Activated CD4-positive, alpha-beta T cell treated with anti-CD3 and anti-CD28 coated beads, Interleukin-10, Interleukin-2, amounts not matched to agents 100 ng/mL and 50 ng/mL, durations not matched to agents 16 hours and 8 hours (primary cell): ENCODE measurements at regions not wholly inside any gene's neighbourhood (a gene's known extent, or its start where the extent isn't known, plus 50 kb on each side); places are given as distances from the start of the nearest gene placed in this dataset.
A peak's percentile ranks its signal among the peaks of the same experiment; 100 is the strongest.

ENCODE experiments used
- DNase-seq: peaks from one replicate; pipeline ENCODE4 v3.0.0-alpha.2; 2020

GRCh38 chr6:41404182-41404845 is 68.9 kb downstream of the NCR2 start:
- DNase-seq, result no peak

- DNase-seq, result no peak
These were observed 70.7 kb downstream of the NCR2 start for GRCh38 chr6:41405941-41406727.

DNA sequence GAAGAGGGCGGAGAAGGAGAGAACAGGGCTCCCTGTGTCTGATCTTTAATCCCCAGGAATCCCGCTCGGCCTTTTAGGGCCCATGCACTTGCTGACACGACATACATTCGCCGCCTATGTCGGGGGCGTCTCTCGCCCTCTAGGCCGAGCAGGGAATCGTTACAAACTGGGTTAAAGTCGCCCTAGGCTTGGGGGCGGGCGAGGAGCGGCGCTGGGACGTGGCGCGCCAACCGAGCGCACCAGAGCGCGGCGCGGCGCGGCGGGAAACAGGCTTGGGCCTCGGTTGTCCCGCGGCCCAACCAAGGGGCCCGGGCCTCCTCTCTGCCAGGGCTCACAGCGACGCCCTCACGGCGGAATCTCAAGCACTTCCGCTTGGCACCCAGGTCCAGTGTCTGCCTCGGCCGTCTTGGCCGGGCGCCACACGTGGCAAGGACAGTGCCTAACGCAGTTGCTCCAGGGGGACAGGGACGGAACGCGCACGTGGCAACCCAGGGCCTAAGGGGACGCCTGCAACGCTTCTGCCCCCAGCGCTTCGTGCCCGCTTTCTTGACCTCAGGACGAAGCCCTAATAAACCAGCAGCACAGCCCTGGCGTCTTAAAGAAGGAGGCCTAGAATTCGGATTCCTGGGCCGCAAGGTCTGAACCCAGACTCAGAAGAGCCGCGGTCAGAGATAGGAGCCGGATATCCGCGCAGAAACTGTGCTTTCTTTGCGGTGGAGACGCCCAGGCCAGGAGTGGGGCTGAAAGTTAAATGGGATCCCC is 71.5 kb downstream of the NCR2 start:
- no peak for DNase-seq

DNA sequence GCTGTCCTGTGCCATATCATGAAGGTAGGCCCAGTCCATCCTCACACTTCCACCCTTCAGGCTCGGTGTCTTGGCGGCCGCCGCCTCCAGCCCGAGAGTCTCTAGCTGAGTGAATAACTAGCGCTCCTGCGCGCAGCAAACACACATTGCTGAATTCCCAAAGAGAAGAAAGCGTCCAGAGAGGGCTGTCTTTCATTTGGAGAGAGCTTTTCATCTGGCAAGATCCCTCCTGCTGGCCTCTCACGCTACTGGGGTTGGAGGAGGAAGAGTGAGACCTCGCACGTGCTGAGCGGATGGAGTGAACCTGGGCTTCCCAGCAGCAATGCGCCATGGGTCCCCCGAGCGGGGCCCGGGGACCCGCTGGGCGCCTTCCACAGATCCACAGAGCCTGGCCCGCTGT is 73.2 kb downstream of the NCR2 start:
- DNase-seq, result no peak

DNA sequence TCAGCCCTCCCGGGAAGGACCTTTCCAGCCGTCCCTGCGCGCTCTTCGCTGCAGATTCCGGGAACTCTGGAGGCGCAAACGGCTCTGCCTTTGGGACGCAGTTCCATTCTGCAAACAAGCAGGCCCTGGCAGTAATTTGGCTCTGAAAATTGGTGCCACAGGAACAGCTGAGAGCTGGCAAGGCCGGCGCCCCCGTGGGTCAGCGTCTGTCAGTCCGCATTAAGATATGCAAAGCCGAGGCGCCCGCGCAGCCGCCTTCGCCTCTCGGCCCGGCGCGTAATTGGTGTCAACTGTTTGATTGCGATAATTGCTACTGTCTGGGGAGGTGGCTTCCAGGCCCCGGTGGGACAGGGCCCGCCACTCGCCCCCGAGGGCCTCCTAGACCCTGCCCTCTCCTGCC is 73.6 kb downstream of the NCR2 start:
- no peak for DNase-seq

DNA sequence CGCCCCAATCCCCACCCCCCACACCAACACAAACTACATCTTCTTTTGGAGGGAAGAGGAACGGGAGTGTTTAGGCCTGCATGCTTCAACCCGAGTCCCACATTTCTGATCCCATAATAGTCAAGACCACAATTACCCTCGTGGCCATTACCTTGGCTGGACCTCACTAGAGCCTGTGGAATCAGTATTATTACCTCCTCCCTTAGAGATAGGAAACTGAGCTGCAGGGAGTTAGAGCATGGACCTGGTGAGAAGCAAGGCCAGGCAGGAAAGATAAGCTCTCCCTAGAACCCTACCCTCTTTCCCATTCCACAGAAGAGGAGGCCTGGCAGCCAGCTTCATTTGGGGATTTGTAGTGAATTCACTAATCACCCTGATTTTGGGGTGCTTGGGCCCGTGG is 74.1 kb downstream of the NCR2 start:
- no peak for DNase-seq

DNA sequence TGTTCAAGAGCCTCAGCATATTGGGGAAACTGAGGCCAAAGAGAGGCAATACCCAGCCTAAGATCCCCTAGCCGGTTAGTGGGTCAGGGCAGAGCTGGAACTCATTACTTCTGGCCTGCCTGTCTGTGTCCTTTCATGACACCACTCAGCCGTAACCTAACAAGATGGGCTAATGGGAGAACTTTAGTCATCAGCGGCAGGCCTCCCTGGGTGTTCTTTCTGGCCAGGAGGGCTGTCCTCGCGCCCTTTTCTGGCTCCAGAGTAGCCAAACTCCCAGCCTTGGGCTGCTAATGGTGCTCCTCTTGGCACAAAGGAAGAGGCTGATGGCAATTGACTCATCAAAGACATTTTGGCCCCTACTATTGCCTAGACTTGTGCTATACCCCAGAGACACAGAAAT is 76.6 kb downstream of the NCR2 start:
- no peak for DNase-seq

GRCh38 chr6:41413250-41413649 is 77.8 kb downstream of the NCR2 start:
- no peak for DNase-seq

GRCh38 chr6:41416501-41416837 is 81.1 kb downstream of the NCR2 start:
- no peak for DNase-seq

DNA sequence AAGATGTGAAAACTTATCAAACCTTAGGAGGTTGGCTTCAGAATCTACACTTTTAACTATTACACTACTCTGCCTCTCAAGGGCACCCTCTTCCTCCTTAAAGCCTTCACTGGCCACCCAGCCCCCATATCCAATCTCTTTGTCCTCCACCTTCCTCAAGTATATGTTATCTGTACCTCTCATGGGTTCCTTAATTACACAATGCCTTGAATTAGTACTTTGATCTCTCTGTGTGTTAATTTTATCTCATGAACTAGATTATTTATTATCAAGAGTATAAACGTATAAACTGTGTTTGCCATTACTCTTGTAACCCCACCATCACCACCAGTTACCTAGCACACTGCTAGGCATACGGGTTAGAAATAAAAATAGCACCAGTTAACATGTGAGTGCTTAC is 83.3 kb downstream of the NCR2 start:
- DNase-seq, result no peak

GRCh38 chr6:41419385-41419784 is 84.0 kb downstream of the NCR2 start:
- DNase-seq, result no peak

- DNase-seq, result no peak
These were observed 84.8 kb downstream of the NCR2 start for GRCh38 chr6:41420186-41420585.

GRCh38 chr6:41422161-41422560 is 86.8 kb downstream of the NCR2 start:
- no peak for DNase-seq

DNA sequence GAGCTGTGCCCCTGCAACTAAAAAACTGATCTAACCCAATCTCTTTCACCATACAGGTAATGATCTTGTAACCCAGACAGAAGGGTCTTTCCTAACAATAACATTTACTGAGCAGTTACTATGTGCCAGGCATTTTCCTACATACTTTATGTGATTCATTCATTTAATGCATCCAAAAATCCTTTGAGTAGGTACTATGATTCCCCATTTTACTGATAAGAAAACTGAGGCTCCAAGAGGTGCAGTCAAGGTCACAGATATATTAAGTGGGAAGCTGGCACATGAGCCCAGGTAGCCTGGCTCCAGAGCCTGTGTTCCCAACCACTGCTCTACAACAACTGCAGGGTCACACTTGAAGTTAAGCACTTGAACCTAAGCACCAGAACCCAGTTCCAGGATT is 87.6 kb downstream of the NCR2 start:
- no peak for DNase-seq

- DNase-seq, result peak; percentile 78
These were observed 89.1 kb downstream of the NCR2 start for GRCh38 chr6:41424370-41425058.

- DNase-seq, result no peak
These were observed 90.1 kb downstream of the NCR2 start for GRCh38 chr6:41425511-41425910.

- peak; percentile 7 for DNase-seq
These were observed 91.0 kb downstream of the NCR2 start for GRCh38 chr6:41426438-41426851.

DNA sequence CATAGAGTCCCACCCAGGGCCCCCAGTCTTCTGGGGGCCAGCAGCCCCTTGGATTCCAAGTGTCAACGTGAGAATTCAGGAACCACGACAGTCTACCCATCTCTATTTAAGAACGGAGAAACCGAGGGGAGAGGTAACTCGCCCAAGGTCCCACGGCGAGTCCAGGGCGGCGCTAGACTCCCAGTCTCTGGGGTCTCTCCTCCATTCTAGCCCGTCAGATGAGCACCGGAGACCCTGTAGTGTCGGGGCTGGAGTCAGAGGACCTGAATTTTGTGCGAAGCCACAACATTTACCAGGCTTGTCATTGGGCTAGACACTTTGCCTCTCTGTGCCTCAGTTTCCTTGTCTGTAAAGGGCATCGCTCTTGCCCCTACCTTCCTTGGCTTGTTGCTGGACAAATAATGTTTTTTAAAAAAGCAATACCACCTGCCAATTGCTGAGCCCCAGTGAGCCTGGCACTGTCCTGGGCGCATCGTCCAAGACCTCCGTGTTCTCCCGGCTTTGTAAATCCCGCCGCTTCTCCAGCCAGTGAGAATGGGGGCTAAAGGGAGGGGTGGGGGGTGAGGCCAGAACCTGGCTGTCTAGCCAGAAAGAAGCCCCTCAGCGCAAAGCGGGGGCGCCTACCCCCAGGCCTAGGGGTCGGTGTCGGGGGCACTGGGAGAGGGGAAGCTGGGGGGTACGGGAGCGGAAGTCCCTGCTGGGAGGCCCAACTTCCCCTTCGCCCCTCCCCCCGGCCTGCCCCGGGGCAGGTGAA is 91.7 kb downstream of the NCR2 start:
- no peak for DNase-seq

DNA sequence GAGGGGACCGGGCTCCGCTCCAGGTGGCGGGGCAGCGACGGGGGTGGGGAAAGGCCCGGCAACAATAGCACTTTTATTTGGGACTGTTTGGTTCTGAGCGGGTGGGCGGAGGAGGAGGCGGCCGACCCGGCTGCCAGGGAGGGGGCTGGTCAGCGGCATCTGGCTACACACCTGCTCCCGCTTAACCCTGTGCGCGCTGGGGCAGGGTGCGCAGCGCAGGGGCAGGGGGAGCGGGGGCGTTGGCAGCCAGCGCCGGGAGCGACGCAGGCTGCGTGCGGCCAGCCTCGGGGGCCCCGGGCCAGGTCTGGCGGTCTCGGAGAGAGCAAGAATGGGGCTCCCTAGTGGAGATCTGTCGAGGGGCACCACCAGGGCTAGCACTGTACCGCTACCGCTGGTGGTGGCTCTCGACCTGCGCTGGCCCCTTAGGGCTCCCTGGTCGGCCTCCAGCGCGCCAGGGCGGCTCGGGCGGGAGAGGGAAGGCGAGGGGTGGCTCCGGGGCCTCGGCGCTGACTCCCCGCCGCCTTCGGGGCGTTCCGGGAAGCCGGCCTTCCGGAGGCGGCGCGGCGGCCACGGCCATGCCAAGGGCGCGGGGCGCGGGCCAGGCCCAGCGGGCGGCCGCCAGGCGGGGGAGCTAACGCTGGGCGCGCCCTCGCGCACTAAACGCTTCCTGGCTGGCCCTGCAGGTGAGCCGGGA is 92.4 kb downstream of the NCR2 start:
- DNase-seq, result peak; percentile 22

- no peak for DNase-seq
These were observed 93.1 kb downstream of the NCR2 start for GRCh38 chr6:41428336-41428995.

DNA sequence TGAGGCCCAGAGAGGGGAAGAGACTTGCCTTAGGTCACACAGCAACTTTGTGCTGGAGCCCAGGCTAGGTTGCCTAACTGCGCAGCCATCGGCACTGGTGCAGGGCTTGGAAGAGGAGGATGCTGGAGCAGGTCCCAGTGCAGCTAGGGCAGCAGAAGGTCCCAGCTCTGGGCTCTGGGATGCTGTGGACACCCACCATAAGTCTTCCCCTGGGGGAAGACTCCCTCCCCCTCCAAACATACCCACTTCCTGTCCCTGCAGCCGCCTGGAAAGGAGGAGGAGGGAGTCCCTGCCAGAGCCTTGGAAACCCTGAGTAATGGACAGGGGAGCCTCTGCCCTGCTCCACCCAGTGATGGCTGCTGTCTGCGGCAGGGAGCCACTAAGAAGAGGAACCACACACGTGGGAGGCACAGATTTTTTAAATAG is 93.6 kb downstream of the NCR2 start:
- DNase-seq, result peak; percentile 28
